HepG2 (cell line): ENCODE measurements at regions not wholly inside any gene's neighbourhood (a gene's known extent, or its start where the extent isn't known, plus 50 kb on each side); places are given as distances from the start of the nearest gene placed in this dataset.

ENCODE experiments used
- ATAC-seq: fragments of 200-7000 bp; cut with Tn5 transposase; 3 replicates; pipeline ENCODE4 v1.9.1; 2020; ENCODE audit warnings: mild to moderate bottlenecking, moderate library complexity
- BruUV-seq: library from RNA; stranded (reverse); fragments of 400-500 nt; replicated peaks from 2 replicates; lab custom pipeline; 2021; lab: Mats Ljungman, UMichigan
- CTCF ChIA-PET: fragments of 300-600 bp; formaldehyde crosslinking; extraction: SDS; loops from one replicate; lab custom pipeline; 2021; ENCODE audit warnings: low total read pairs, inconsistent platforms, low intra/inter-chr PET ratio; lab: Yijun Ruan, JAX
- POLR2A ChIA-PET: fragments of 350-600 bp; sonication (Branson Sonifier 250); formaldehyde crosslinking; loops from one replicate; lab custom pipeline; 2020; ENCODE audit warnings: antibody characterized with exemption, inconsistent platforms; lab: Yijun Ruan, JAX
- DNase-seq: peaks from one replicate; pipeline ENCODE4 v3.0.0-alpha.2; 2015; ENCODE audit warnings: low spot score
- FAIRE-seq: peaks from 3 replicates; lab custom pipeline; 2011; peaks lifted over from hg19 to GRCh38; lab: Jason Lieb, UNC
- H2AFZ ChIP-seq: one replicate; pipeline ENCODE4 v1.6.1; 2011; ENCODE audit warnings: low read length, inconsistent platforms
- H3K27ac ChIP-seq: fragments of 300-600 bp; 3 replicates; pipeline ENCODE4 v1.8.0; 2011; ENCODE audit warnings: mixed run types, mild to moderate bottlenecking, mixed read lengths, low read length, inconsistent platforms; ENCODE audit not compliant: insufficient read depth; ENCODE audit errors: extremely low read length
- H3K27me3 ChIP-seq, 2 experiments: fragments of 200-600 bp in 1 of 2; 2 replicates in 1 of 2; 3 replicates in 1 of 2; pipeline versions ENCODE4 v1.6.0 to v1.8.0; 2011; ENCODE audit warnings: low read length in 2 of 2, mild to moderate bottlenecking in 2 of 2, moderate library complexity in 2 of 2, inconsistent platforms in 1 of 2; ENCODE audit not compliant: insufficient read depth in 2 of 2, control insufficient read depth in 1 of 2
- H3K36me3 ChIP-seq, 2 experiments: fragments of 200-600 bp in 1 of 2; replicated peaks in 1 of 2; 2 replicates in 1 of 2; 3 replicates in 1 of 2; pipeline versions ENCODE4 v1.5.1 to v1.8.0; 2011; ENCODE audit warnings: low read length in 2 of 2, inconsistent platforms in 1 of 2; ENCODE audit not compliant: insufficient read depth in 2 of 2, control insufficient read depth in 1 of 2
- H3K4me1 ChIP-seq: 2 replicates; pipeline ENCODE4 v1.5.1; 2012; ENCODE audit warnings: low read length, inconsistent platforms; ENCODE audit not compliant: insufficient read depth
- H3K4me2 ChIP-seq: 2 replicates; pipeline ENCODE4 v1.6.0; 2011; ENCODE audit warnings: low read depth, low read length, inconsistent platforms
- H3K4me3 ChIP-seq, 3 experiments: fragments of 200-600 bp in 1 of 3; sonication (generic), shearing (Covaris generic) in 1 of 3; replicated peaks in 1 of 3; 2 replicates each; pipeline ENCODE4 v1.5.1; 2011 to 2016; ENCODE audit warnings: low read length in 3 of 3, inconsistent platforms in 2 of 3, low read depth in 2 of 3, mild to moderate bottlenecking in 2 of 3, control low read depth in 1 of 3, mixed read lengths in 1 of 3; ENCODE audit not compliant: insufficient read depth in 1 of 3
- H3K79me2 ChIP-seq: one replicate; pipeline ENCODE4 v1.6.1; 2011; ENCODE audit warnings: low read length, inconsistent platforms; ENCODE audit not compliant: insufficient read depth
- H3K9ac ChIP-seq: 2 replicates; pipeline ENCODE4 v1.6.0; 2011; ENCODE audit warnings: mild to moderate bottlenecking, low read depth, low read length, inconsistent platforms; ENCODE audit not compliant: insufficient read depth
- H3K9me3 ChIP-seq: 2 replicates; pipeline ENCODE4 v1.5.1; 2012; ENCODE audit warnings: mild to moderate bottlenecking, low read length
- H4K20me1 ChIP-seq: 2 replicates; pipeline ENCODE4 v1.6.0; 2011; ENCODE audit warnings: inconsistent platforms, mild to moderate bottlenecking, low read length, moderate library complexity; ENCODE audit not compliant: insufficient read depth
- AHDC1 ChIP-seq: sonication (generic); formaldehyde crosslinking; IDR thresholded peaks from 2 replicates; pipeline ENCODE4 v1.5.1; 2020; ENCODE audit warnings: mild to moderate bottlenecking, missing genetic modification reagents, borderline replicate concordance
- ATF6 ChIP-seq: sonication (generic); formaldehyde crosslinking; conservative IDR thresholded peaks from 2 replicates; pipeline ENCODE4 v1.4.0; 2020; ENCODE audit warnings: missing genetic modification reagents
- FLYWCH1 ChIP-seq: sonication (generic); formaldehyde crosslinking; IDR thresholded peaks from 2 replicates; pipeline ENCODE4 v1.8.1; 2023; ENCODE audit warnings: mild to moderate bottlenecking, missing genetic modification reagents
- KLF12 ChIP-seq: sonication (generic); formaldehyde crosslinking; IDR thresholded peaks from 2 replicates; pipeline ENCODE4 v1.4.0; 2020; ENCODE audit warnings: missing genetic modification reagents, borderline replicate concordance
- MTA1 ChIP-seq: sonication (generic); formaldehyde crosslinking; IDR thresholded peaks from 2 replicates; pipeline ENCODE4 v1.4.0; 2020; ENCODE audit warnings: missing genetic modification reagents, mild to moderate bottlenecking, borderline replicate concordance
- MYNN ChIP-seq: sonication (generic); formaldehyde crosslinking; IDR thresholded peaks from 2 replicates; pipeline ENCODE4 v1.4.0; 2020; ENCODE audit warnings: mild to moderate bottlenecking, low read depth, missing genetic modification reagents
- PRMT3 ChIP-seq: sonication (generic); formaldehyde crosslinking; IDR thresholded peaks from 2 replicates; pipeline ENCODE4 v1.8.1; 2022; ENCODE audit warnings: low read depth, mild to moderate bottlenecking, moderate library complexity, missing genetic modification reagents, borderline replicate concordance
- REST ChIP-seq, 2 experiments: IDR thresholded peaks; 2 replicates each; pipeline ENCODE4 v1.6.1; 2011 to 2012; ENCODE audit warnings: low read length in 2 of 2, borderline replicate concordance in 1 of 2, low read depth in 1 of 2, mild to moderate bottlenecking in 1 of 2, moderate library complexity in 1 of 2
- SMYD3 ChIP-seq: sonication (generic); formaldehyde crosslinking; IDR thresholded peaks from 2 replicates; pipeline ENCODE4 v1.8.1; 2023; ENCODE audit warnings: mild to moderate bottlenecking, missing genetic modification reagents
- ZBTB21 ChIP-seq: sonication (generic); formaldehyde crosslinking; IDR thresholded peaks from 2 replicates; pipeline ENCODE4 v1.4.0; 2020; ENCODE audit warnings: missing genetic modification reagents
- ZNF562 ChIP-seq: sonication (generic); formaldehyde crosslinking; IDR thresholded peaks from 2 replicates; pipeline ENCODE4 v1.8.0; 2022; ENCODE audit warnings: missing genetic modification reagents, borderline replicate concordance
- ZNF83 ChIP-seq: sonication (generic); formaldehyde crosslinking; IDR thresholded peaks from 2 replicates; pipeline ENCODE4 v1.4.0; 2020; ENCODE audit warnings: missing genetic modification reagents, mild to moderate bottlenecking, borderline replicate concordance
- WGBS: methylation state at CpG from one replicate; pipeline ENCODE4 v1.1.6; 2017; ENCODE audit warnings: low lambda C conversion rate; 5-methylcytosine and 5-hydroxymethylcytosine counted together
- in situ Hi-C: cut with HindIII; loops from 2 replicates; pipeline ENCODE4 v1.10.0; 2017; ENCODE audit warnings: low pct_unique_long_range_greater_than_20kb; ENCODE audit not compliant: extremely low pct_ligation_motif_present
- intact Hi-C: fragments of 100-400 bp; cut with micrococcal nuclease; formaldehyde crosslinking; loops from one replicate; pipeline ENCODE4 v1.10.0; 2022; ENCODE audit not compliant: unreplicated experiment

- TF ChIP-seq REST (IDR thresholded peaks at IDR 0.05; ENCODE audit: borderline replicate concordance in 1 of 2, low read depth in 1 of 2, low read length in 2 of 2) (no peak), MYNN (CRISPR knock-in tag) (no peak), MTA1 (CRISPR knock-in tag) (no peak), FLYWCH1 (no peak), KLF12 (CRISPR knock-in tag) (no peak), ZNF562 (no peak)
- TF ChIP-seq, all 625 proteins: peak for 0
Observed at GRCh38 chr10:78956391-78956790, 112.4 kb upstream of the ZMIZ1 start (continued).

GRCh38 chr10:78957471-78958039, 111.2 kb upstream of the ZMIZ1 start:
- intact Hi-C loops = no loop called here
- WGBS = 78% methylated on average over 2 of the region's 2 CpGs
- in situ Hi-C loops = no loop called here
- Histone ChIP-seq H2AFZ (no peak overlapping the region), H3K27me3 (no peaks in the 10 kb centered on the region), H3K4me2 (no peak overlapping the region), H3K27ac (no peak overlapping the region), H3K9me3 (no peaks in the 10 kb centered on the region), H3K79me2 (no peaks in the 10 kb centered on the region), H3K4me1 (peaks cover 27% of the 10 kb centered on the region), H3K4me3 (no peak overlapping the region), H3K9ac (no peak overlapping the region), H3K36me3 (no peaks in the 10 kb centered on the region), H4K20me1 (no peaks in the 10 kb centered on the region)
- ChIA-PET POLR2A (no interaction called here), CTCF (no interaction called here)
- no TSS peak for BruUV-seq
- no peak for FAIRE-seq
- no peak for ATAC-seq
- DNase-seq = no peak
- no peak for TF ChIP-seq PRMT3 (CRISPR knock-in tag)
- no peak for TF ChIP-seq AHDC1 (CRISPR knock-in tag)
- no peak for TF ChIP-seq ZBTB21 (CRISPR knock-in tag)
- no peak for TF ChIP-seq ZNF83
- no peak for TF ChIP-seq SMYD3
- TF ChIP-seq ATF6 (CRISPR knock-in tag) = no peak
